Tibial nerve (tissue), 4 donors: ENCODE measurements at regions not wholly inside any gene's neighbourhood (a gene's known extent, or its start where the extent isn't known, plus 50 kb on each side); places are given as distances from the start of the nearest gene placed in this dataset.
A peak's percentile ranks its signal among the peaks of the same experiment; 100 is the strongest.

Experiments used
- DNase-seq, 2 donors: peaks; one replicate each; pipeline ENCODE4 v3.0.0-alpha.2; 2019; ENCODE audit warnings: low spot score in 2 of 2
- H3K27ac ChIP-seq, 4 donors: fragments of 200-600 bp; sonication (generic) in 3 of 4; one replicate each; pipeline ENCODE4 v1.5.1; 2017 to 2019; ENCODE audit warnings: mild to moderate bottlenecking in 1 of 4
- H3K27me3 ChIP-seq, 2 donors: fragments of 200-600 bp; sonication (generic) in 1 of 2; one replicate each; pipeline versions ENCODE4 v1.5.1 to v1.6.0; 2017 to 2019
- H3K36me3 ChIP-seq, 3 donors: fragments of 200-600 bp; sonication (generic); one replicate each; pipeline ENCODE4 v1.5.1; 2018 to 2019
- H3K4me1 ChIP-seq, 4 donors: fragments of 200-600 bp; sonication (generic) in 3 of 4; one replicate each; pipeline ENCODE4 v1.5.1; 2017 to 2019
- H3K4me3 ChIP-seq, 4 donors: fragments of 200-600 bp; sonication (generic) in 3 of 4; one replicate each; pipeline ENCODE4 v1.5.1; 2017 to 2019; ENCODE audit warnings: mild to moderate bottlenecking in 1 of 4, moderate library complexity in 1 of 4
- H3K9me3 ChIP-seq, 4 donors: fragments of 200-600 bp; sonication (generic) in 3 of 4; one replicate each; pipeline ENCODE4 v1.5.1; 2017 to 2019
- CTCF ChIP-seq, 5 experiments: fragments of 200-600 bp in 3 of 5; fragments of 450-650 bp in 2 of 5; sonication (generic) in 3 of 5; IDR thresholded peaks; one replicate each; pipeline ENCODE4 v1.5.1; 2016 to 2019; ENCODE audit warnings: antibody characterized with exemption in 5 of 5, mild to moderate bottlenecking in 3 of 5, moderate library complexity in 2 of 5
- EP300 ChIP-seq, 2 donors: sonication (generic); formaldehyde crosslinking; IDR thresholded peaks; one replicate each; pipeline ENCODE4 v1.6.1; 2017; ENCODE audit warnings: antibody characterized with exemption in 2 of 2, mild to moderate bottlenecking in 1 of 2
- POLR2A ChIP-seq, 2 donors: fragments of 450-650 bp; IDR thresholded peaks; one replicate each; pipeline ENCODE4 v1.6.1; 2017; ENCODE audit warnings: antibody characterized with exemption in 2 of 2, mild to moderate bottlenecking in 2 of 2, moderate library complexity in 2 of 2
- whole genome bisulfite sequencing, 2 donors: methylation state at CpG; one replicate each; pipeline ENCODE4 v1.1.5; 2018; 5-methylcytosine and 5-hydroxymethylcytosine counted together

GRCh38 chr14:51455041-51455835 is 196.5 kb upstream of the FRMD6 start:
- TF ChIP-seq POLR2A (IDR thresholded peaks at IDR 0.05) (no peak), CTCF (IDR thresholded peaks at IDR 0.05) (no peak), EP300 (IDR thresholded peaks at IDR 0.05) (no peak)
- Histone ChIP-seq H3K27ac (peak overlapping the region in 1 of 4 donors; percentile 83), H3K27me3 (no peaks in the 10 kb centered on the region), H3K4me1 (peaks cover 0 to 12% (median 0%) of the 10 kb centered on the region in 4 donors), H3K36me3 (no peaks in the 10 kb centered on the region), H3K9me3 (no peaks in the 10 kb centered on the region), H3K4me3 (no peak overlapping the region)
- WGBS, 2 donors, result 77 to 78% methylated on average over 7 of the region's 7 CpGs
- DNase-seq, result no peak

GRCh38 chr14:51457843-51458562 is 193.7 kb upstream of the FRMD6 start:
- H3K4me1 ChIP-seq, result peaks cover 0 to 12% (median 0%) of the 10 kb centered on the region in 4 donors
- WGBS, 2 donors, result 97 to 98% methylated on average over 1 of the region's 1 CpG
- DNase-seq, result no peak
- TF ChIP-seq POLR2A (IDR thresholded peaks at IDR 0.05), result no peak
- no peak for TF ChIP-seq CTCF (IDR thresholded peaks at IDR 0.05)
- no peak for TF ChIP-seq EP300 (IDR thresholded peaks at IDR 0.05)
- H3K27ac ChIP-seq, result no peak overlapping the region
- H3K27me3 ChIP-seq, result no peaks in the 10 kb centered on the region
- no peaks in the 10 kb centered on the region for H3K9me3 ChIP-seq
- H3K4me3 ChIP-seq, result no peak overlapping the region
- no peaks in the 10 kb centered on the region for H3K36me3 ChIP-seq

- H3K27ac ChIP-seq, result no peak overlapping the region
- TF ChIP-seq POLR2A (IDR thresholded peaks at IDR 0.05) (no peak), EP300 (IDR thresholded peaks at IDR 0.05) (no peak), CTCF (IDR thresholded peaks at IDR 0.05) (no peak)
- WGBS, 2 donors, result 77 to 90% methylated on average over 1 of the region's 1 CpG
- H3K4me1 ChIP-seq, result peaks cover 0 to 12% (median 0%) of the 10 kb centered on the region in 4 donors
- no peak for DNase-seq
- H3K9me3 ChIP-seq, result no peaks in the 10 kb centered on the region
- H3K36me3 ChIP-seq, result no peaks in the 10 kb centered on the region
- H3K27me3 ChIP-seq, result no peaks in the 10 kb centered on the region
- no peak overlapping the region for H3K4me3 ChIP-seq
Measured at GRCh38 chr14:51458563-51458955, 193.2 kb upstream of the FRMD6 start.

GRCh38 chr14:51460011-51460410 is 191.7 kb upstream of the FRMD6 start:
- Histone ChIP-seq H3K36me3 (no peaks in the 10 kb centered on the region), H3K9me3 (no peaks in the 10 kb centered on the region), H3K4me3 (no peak overlapping the region), H3K4me1 (peaks cover 0 to 6% (median 0%) of the 10 kb centered on the region in 4 donors), H3K27ac (no peak overlapping the region), H3K27me3 (no peaks in the 10 kb centered on the region)
- TF ChIP-seq EP300 (IDR thresholded peaks at IDR 0.05), result no peak
- TF ChIP-seq CTCF (IDR thresholded peaks at IDR 0.05), result no peak
- no peak for TF ChIP-seq POLR2A (IDR thresholded peaks at IDR 0.05)
- DNase-seq, result no peak
- 41 to 53% methylated on average over 1 of the region's 1 CpG for WGBS, 2 donors

GRCh38 chr14:51462182-51462581 is 189.5 kb upstream of the FRMD6 start:
- Histone ChIP-seq H3K27ac (no peak overlapping the region), H3K4me3 (no peak overlapping the region), H3K27me3 (no peaks in the 10 kb centered on the region), H3K36me3 (no peaks in the 10 kb centered on the region), H3K9me3 (no peaks in the 10 kb centered on the region), H3K4me1 (no peaks in the 10 kb centered on the region)
- WGBS, 2 donors, result 66 to 81% methylated on average over 3 of the region's 3 CpGs
- no peak for DNase-seq
- TF ChIP-seq POLR2A (IDR thresholded peaks at IDR 0.05), result no peak
- no peak for TF ChIP-seq EP300 (IDR thresholded peaks at IDR 0.05)
- no peak for TF ChIP-seq CTCF (IDR thresholded peaks at IDR 0.05)
